ENCODE measurements at regions not wholly inside any gene's neighbourhood (a gene's known extent, or its start where the extent isn't known, plus 50 kb on each side); places are given as distances from the start of the nearest gene placed in this dataset.

DNA sequence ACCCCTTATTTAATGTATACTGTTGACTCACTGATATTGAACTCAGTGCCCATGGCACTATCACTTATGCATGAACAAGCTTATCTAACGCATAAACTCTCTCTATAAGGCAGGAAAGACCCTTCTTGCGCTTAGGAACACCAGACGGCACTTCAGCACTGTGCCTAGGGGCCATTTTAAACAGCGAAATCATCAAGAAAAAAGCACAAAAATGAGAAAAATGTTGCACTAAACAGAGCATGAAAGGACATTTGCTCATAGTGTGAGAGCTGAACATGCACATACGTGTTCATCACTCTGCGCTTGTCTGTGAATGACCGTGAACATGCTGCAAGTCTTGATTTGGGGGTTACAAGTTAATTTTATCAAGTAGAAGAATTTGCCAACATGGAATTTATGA is 109.6 kb downstream of the WDR11 start:
- no peak for DNase-seq

DNA sequence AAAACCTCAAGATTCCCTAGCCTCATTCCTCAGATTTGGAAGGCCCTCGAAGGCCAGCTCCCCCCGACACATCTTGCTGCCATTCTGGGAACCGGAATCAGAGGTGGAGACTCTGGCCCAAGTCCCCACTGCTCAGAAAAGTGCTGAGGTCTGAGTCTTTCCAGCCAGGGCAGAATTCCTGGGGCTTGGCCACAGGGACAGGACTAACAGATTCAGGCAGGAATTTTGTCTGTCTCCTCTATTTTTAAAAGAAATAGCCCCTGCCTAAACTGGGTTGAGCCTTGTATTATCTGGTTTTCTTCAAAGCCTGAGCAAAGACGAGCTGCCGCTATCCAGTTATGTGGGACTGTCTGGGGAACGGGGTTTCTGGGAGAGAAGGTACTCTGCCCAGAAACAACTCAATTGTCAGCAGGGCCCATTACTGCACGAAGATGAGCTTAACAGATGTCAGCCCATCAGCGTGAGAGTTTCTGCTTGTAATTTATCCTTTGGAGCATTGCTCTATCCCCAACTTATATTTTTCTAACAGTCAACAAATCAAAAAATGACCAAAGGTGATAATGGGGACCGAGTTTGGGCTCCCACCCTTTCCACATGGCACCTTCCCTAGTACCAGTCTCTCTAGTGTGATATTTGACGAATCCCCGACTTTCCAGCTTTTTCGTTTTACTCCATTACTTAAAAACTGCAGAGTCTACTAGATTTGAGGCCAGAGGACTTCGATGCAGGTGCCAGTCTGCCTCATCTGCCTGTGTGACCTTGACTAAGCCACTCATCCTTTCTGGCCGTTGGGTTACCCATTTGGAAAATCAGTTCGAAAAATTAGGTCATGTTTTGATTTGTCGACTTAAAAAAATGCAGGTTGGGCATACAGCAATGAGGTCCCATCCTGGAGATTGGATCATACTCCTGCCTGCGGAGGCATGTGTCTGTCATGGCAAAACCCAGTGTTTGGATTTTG is 110.9 kb downstream of the WDR11 start:
- DNase-seq, result peak; percentile 53

DNA sequence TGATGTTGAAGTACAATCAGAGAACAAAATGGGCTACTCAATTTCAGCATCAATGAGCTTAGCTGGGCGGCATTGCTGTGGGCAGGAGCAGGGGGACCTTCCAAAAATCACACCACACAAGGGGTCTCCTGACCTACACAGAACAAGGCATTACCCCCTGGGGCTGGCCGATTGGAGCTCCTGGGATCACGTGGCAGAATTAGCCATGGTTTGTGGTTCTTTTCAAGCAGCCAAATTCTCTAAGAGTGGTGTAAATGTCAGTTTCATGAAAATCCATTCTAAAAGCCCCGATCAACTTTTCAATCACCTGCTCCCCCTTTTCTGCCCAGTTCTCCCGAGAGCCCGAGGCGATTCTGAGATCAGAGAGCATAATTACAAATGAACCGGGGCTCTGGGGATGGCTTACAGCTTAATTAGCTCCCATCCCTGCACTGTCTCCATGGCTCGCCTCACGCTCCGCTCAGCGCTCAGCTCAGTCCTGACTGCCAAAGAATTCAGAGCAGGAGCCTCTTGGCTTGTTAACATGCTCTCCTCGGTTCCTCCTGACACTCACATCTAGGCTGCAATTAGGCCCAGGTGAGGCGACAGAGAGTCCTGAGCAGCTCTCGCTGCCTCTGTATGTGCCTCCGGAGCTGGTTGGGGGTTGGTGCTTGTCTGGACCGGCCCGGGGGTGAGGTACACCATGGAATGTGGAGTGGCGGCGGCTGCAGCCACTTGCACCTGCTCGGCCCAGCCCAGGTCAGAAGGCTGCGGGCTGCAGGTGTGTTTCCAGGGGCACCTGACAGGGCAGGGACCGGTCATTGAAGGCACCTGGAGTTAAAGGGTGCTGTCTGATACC is 111.8 kb downstream of the WDR11 start:
- no peak for DNase-seq

DNA sequence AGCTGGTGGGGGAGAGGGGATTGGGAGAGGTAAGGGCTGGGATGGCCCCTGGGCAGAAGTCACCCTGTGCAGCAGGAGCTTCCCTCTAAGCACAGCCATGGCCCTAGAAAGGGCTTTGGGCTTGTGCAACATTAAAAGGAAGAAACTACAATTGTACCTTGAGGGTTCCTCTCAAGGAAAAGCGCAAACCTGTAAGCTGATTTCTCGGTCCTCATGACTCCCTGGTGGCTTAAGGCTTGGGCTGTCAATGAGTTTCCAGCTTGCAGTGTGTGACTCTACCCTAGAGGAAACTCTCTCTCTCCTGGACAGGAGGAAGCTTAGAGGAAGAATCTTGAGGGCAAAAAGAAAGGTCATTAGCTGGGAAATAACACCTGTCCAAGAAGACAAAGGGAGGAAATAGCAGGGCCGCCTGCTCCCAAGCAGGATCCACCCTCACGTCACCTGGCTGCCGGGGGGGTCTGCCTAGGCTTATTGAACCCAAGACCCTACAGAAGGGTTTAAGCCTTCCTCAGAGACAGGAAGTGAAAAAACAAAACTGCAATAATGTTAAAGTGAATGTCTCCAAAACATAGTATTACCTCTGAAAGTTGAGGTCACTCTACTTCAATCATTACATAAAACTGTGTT is 112.5 kb downstream of the WDR11 start:
- no peak for DNase-seq

DNA sequence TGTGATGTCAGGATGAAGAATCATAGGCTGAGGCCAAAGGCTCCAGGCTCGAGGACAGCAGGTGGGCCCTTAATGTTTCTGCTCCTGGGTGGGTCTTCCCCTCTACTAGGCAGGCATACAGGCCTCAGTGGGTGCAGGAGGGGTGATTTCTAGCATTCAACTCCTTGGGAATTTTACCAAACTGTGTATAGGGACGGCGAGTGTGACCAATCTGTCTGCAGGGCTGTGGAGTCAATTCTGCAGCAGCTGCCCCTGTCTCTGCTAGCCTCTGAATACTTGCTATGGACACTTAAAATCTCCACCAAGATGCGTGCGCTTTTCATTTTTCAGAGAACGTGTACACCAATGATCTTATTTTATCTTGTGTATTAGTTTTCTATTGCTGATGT is 115.5 kb downstream of the WDR11 start:
- DNase-seq, result no peak

DNA sequence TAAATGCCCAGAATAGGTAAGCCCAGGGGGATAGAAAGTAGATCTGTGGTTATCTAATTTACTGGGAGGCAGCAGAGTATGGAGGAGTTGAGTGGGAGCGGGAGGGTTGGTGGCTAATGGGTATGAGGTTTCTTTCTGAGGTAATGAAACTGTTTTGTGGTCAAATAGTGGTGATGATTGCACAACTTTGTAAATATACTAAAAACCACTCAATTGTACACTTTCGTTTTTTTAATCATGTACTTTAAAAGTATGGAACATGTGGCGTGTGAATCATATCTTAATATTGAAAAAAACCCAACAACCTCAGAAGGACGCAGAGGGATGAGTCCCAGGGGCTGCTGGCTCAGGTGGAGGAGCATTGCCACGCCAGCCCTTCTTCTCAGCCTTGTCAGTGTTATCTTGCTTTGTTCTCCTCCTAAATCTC is 118.1 kb downstream of the WDR11 start:
- no peak for DNase-seq

DNA sequence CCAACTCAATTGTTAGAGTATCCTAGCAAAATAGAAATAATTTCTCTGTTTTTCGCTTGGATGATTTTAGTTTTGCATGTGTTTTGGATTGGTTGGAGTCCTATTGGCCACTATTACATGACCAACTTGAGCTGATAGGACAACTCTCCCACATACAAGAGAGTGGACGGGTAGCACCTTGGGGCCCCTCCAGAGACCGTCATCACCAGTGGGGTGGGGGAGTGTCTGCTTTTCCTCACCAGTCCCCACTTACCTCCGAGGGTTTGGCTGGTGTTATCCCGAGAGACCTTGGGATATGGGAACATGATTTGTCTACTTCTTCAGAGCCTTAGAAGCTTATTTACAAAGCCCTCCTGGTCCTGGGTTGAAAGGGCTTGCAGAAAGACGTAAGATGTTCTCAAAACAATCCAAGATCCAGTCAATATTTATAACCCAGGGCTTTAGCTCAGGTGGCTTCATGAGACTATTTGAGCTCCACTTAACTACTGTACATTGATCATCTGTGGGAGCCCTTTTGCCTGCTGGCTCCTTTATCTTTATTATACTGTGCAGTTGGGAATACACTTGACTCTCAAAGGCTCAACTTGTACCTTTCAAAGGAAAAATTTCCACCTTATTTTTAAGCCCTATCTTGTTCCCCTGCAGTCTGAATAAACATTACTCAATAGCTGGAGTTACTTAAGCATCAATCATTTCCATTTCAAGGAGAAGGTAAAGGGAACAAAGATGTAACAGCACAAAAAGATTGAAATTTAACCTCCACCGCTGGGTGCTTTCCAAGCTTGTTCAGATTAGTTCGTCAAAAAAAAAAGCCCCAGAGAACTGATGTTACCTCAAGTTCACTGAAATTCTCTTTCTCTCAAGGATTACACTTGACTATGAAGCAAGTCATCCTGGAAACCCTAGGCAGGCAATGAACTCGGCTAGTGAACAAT is 119.7 kb downstream of the WDR11 start:
- DNase-seq, result no peak

DNA sequence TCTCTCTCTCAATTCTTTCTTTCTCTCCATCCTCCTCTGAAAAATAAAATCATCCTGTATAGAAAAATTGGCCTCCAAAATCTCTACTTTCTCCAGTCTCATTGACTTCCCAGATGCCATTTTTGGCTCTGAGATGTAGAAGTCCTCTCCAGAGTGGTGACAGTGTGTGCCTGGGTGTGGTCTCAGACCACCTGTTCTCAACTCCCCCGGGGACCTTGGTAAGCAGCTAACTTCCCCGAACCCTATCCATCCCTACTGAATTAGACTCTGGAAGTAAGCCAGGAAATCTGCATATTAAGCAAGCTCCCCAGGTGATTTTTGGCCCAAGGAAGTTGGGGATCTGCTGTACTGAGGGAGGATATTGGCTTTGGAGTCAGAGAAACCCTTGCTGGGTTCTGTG is 120.5 kb downstream of the WDR11 start:
- no peak for DNase-seq

DNA sequence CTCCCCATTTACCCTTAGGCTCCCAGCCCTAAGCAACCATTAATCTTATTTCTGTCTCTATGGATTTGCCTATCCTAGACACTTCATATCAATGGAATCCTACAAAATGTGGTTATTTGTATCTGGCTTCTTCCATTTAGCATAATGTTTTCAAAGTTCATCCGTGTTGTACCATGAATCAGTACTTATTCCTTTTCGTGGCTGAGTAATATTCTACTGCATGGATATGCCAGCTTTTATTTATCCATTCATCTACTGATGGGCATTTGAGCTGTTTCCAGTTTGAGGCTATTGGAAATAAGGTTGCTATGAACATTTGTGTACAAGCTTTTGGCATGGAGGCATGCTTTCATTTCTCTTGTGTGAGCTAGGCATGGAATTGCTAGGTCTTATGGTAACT is 121.1 kb downstream of the WDR11 start:
- DNase-seq, result no peak

DNA sequence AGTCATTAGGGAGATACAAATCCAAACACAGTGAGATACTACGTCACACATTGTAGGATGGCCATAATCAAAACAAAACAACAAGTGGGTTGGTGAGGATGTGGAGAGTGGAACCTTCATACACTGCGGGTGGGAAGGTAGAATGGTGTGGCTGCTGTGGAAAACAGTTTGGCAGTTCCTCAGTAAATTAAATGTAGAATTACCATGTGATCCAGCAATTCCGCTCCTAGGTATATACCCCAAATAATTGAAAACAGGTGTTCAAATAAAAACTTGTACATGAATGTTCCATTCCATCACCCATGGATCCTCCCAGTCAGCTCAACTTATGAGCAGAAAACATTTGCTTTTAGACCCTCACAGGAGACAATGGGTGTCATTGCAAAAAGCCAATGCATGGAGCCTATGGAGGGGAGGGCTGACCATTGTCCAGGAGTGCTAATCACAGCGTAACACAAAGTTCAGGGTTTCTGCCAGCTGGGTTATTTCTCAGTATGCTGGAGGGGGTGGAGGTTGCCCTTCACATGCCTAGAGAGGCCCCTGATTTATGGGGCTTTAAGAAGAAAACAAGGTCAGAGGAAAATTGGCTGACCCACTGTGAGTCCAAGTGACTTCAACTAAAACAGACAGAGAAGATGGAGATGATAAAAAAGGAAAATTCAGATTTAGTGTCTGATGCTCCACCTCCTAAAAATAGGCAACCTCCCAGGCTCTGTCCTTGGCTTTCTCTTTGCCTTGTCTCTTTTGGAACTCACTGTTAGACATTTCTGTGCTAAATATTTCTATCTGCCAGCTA is 124.1 kb downstream of the WDR11 start:
- DNase-seq, result no peak

DNA sequence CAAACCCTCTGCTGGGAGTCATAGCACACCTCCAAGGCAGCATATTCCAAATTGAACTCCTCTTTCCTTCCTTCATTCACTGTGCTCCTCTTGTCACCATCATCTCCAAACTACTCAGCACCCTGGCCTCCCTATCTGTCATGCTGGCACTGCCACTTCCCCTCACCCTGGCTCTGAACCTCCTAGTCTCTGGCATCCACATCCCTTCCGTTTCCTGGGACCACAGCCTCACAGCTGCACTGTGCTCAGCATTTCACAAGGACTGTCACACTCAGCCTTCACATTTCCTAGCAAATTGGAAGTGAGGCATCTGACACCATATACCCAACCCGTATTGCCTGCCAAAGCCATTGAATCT is 124.7 kb downstream of the WDR11 start:
- DNase-seq, result no peak

DNA sequence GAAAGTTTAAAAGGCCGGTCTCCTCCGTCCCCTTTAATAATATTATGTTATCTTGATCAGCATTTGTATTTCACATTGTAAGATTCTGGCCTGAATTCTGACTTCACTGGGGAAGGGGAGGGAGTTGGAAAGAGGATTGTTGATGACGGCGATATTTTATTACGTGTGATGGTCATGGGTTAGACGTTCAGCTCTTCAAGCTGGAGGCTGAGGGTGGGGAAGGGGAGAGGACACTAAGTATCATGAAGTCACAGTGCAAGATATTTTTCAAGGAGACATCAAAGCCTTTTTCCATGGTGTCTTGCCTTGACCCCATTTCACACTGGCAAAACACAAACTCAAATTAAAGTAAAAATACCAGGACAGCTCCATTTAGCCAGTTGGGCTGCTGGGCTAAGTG is 126.7 kb downstream of the WDR11 start:
- DNase-seq, result no peak

DNA sequence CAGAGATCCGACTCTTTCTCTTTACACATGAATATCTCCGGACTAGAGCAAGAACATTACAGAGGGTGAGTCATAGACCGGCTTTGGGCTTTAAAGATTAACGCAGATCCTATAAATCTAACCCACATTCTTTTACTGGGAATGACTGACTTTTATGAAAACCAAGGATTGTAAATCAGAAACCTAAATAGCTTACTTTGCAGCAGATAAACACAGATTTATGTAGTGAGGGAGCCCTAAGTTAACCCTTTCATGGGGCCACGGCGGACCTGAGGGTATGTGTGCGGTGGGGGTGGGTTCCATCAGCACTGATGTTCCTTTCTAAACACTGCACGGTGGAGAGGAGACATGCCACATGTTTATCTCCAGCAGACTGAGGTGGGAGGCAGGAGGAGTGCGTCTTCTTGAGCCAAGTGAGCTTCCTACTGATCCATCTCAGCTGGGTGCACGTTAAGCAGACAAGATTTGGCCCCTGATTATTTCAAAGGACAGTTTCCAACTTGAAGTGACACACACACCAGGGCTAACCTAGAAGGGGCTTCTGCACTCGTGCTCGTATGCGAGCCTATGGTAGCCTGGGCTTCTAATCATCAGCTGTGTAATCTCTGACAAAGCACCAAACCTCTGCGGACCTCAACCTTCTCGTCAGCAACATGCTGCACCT is 127.6 kb downstream of the WDR11 start:
- DNase-seq, result no peak

DNA sequence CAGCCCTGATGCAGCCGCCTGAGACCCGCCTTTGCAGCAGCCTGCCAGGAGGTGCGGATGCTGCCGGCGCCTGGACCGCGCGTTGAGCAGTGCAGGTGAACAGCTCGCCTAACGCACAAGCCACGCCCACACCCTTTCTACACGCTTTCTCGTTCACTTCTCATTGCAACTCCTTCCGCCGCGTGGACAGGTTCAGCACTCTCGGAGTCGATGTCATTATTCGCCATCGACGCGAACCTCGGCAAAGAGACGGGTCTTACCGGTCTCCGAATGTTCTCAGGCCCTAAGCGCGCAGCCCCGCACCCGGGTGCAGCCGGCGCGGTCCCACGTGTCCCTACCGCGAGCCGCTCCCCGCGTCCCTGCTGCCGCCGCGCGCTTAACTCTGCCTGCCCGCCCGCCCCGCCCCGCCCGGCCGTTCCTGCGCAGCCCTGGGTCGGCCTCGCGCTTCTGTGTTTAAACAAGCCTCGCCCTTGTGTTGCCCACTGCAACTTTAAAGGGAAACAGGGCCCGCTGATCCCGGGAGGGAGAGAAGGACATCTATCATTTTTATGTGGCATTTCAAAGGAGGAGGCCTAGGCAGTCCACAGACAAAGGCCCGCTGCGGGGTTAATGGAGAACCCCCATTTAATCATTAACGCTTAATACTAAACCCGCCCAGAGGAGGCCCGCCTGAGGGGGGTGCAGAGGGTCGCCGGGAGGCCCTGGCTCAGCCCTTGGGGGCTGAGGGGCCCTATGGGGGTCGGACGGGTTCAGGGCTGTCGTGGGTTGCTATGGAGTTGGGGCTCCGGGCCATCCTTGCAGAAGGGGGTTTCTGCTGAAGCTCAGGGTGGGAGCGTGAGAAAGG is 128.5 kb downstream of the WDR11 start:
- peak; percentile 3 for DNase-seq

DNA sequence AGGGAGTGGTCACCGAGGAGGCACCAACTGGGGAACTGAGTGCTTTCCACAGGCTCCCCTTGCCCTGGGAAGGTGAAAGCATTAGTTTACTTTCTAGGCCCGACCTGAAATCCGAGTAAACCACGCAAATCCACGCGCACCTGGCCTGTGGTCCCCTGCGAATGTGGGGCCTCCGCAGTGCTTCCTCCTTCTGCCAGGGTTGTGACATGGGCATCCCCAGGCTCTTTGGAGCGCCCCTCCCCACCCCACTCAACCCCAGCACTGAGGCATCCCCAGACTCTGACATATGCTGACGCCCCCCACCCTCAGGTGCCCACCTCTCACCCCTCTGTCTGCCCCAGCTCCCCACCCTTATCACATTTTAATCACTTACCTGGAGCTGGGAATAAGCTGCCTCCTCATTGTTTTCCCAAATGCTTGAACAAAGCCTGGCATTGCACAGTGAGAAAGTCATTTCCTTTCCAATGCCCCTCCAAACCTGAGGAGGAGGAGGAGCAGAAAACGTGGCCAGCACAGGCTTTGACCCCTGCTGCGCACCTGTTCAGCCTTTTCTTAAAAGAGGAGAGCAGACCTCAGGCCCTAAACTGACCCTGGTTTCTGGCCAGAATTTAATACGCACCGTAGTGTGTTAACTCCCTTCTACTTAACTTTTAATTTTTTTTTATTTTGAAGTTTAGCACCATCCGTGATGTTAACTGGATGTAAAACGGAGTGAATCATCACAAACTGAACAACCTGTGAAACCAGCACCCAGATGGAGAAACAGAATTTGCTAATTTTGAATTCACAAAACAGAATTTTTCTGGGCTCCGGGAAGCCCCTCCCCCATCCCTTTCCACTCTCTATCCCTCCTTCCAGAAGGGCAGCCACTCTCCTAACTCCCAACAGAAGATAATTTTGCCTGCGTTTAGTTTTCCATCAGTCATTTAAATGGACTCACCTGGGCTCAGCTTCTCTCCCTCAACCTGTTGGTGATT is 129.4 kb downstream of the WDR11 start:
- no peak for DNase-seq

DNA sequence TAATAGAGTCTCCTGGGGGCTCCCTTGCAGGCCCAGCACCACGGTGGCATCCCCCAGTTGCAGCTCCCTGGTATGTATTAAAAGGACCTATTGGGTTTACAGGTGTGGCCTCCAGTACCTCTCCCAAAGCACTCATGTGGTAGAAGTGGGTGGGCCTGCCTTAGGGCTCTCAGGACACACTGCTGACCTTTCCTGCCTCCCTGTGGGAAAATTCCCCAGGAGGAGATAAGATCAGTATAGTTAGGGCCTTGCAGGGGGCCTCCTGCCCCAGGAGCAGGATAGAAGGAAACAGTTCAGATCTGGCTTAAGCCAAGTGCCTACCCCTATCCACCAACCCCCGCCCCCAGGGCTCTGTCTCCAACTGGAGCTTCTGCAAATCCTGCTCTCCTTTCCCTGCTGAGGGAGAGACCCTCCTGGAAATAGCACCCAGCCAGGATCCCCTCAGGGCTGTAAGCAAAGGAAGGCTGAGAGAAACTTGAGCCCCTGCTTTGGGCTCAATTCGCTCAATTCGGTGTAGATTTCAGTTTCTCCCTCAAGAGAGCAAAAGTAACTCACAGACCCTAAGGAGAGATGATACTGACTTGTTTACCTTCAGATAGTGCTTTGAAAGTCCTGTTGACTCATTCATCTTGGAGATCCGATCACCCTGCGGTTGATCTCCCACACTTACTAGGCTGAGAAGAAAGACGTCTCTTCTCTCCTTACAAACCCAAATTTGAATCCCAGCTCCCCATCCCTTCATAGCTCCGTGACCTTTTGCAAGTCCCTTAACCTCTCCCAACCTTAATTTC is 130.6 kb downstream of the WDR11 start:
- no peak for DNase-seq

DNA sequence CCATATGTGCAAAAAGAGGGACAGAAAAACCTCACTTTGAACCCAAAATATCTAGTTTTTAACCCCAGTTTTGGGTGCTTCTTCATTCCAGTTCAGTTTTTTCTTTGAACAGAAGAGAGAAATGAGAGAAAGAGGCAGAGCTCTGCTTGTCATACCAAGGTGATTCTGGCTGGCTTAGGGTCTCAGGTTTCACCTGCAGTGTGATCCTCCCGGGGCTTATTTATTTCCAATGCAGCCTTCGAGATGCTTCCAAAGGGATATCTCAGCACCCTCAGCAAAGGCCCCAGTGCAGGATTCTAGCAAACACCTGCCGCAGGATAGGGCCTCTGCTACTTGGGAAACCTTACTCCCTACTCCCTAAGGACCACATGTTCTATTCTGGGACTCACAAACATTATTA is 131.3 kb downstream of the WDR11 start:
- DNase-seq, result no peak

Measured in muscle of arm (tissue), 1 donor.